HepG2 (cell line): ENCODE measurements at regions not wholly inside any gene's neighbourhood (a gene's known extent, or its start where the extent isn't known, plus 50 kb on each side); places are given as distances from the start of the nearest gene placed in this dataset.

ENCODE experiments used
- CHD4 ChIP-seq: fragments of 200-600 bp; sonication (generic); IDR thresholded peaks from 2 replicates; pipeline ENCODE4 v1.7.0; 2017; ENCODE audit warnings: mild to moderate bottlenecking, low read length, borderline replicate concordance
- ELF3 ChIP-seq: IDR thresholded peaks from 2 replicates; pipeline ENCODE4 v1.6.1; 2016; ENCODE audit warnings: missing genetic modification reagents, missing compliant biosample characterization
- JUNB ChIP-seq: sonication (generic); formaldehyde crosslinking; IDR thresholded peaks from 2 replicates; pipeline ENCODE4 v1.8.0; 2022; ENCODE audit warnings: missing genetic modification reagents, mild to moderate bottlenecking, borderline replicate concordance
- KDM1A ChIP-seq: IDR thresholded peaks from 2 replicates; pipeline ENCODE4 v1.6.1; 2016; ENCODE audit warnings: missing compliant biosample characterization
- MLX ChIP-seq: IDR thresholded peaks from 2 replicates; pipeline ENCODE4 v1.6.1; 2016
- NPAS2 ChIP-seq: sonication (generic); formaldehyde crosslinking; IDR thresholded peaks from 2 replicates; pipeline ENCODE4 v1.8.0; 2022; ENCODE audit warnings: mild to moderate bottlenecking, missing genetic modification reagents, borderline replicate concordance
- SP1 ChIP-seq, 2 experiments: fragments of 450-650 bp in 1 of 2; sonication (generic) in 1 of 2; formaldehyde crosslinking in 1 of 2; IDR thresholded peaks; 2 replicates each; pipeline versions ENCODE4 v1.4.0 to v1.6.1; 2016 to 2020; ENCODE audit warnings: missing genetic modification reagents in 1 of 2
- THAP11 ChIP-seq: IDR thresholded peaks from 2 replicates; pipeline ENCODE4 v1.6.1; 2016; ENCODE audit warnings: missing biosample characterization, missing genetic modification reagents
- ZNF570 ChIP-seq: sonication (generic); formaldehyde crosslinking; IDR thresholded peaks from 2 replicates; pipeline ENCODE4 v1.4.0; 2020; ENCODE audit warnings: mild to moderate bottlenecking, missing genetic modification reagents, borderline replicate concordance
- TF ChIP-seq, protein P1 (sequence below): sonication (generic); formaldehyde crosslinking; IDR thresholded peaks from 2 replicates; pipeline ENCODE4 v1.5.0; 2020; ENCODE audit warnings: missing genetic modification reagents, mild to moderate bottlenecking, borderline replicate concordance
- TF ChIP-seq, protein P2 (sequence below): sonication (generic); formaldehyde crosslinking; IDR thresholded peaks from 2 replicates; pipeline ENCODE4 v1.4.0; 2020; ENCODE audit warnings: missing genetic modification reagents
- TF ChIP-seq, protein P3 (sequence below): sonication (generic); formaldehyde crosslinking; IDR thresholded peaks from 2 replicates; pipeline ENCODE4 v1.8.0; 2022; ENCODE audit warnings: missing genetic modification reagents, mild to moderate bottlenecking, borderline replicate concordance

DNA sequence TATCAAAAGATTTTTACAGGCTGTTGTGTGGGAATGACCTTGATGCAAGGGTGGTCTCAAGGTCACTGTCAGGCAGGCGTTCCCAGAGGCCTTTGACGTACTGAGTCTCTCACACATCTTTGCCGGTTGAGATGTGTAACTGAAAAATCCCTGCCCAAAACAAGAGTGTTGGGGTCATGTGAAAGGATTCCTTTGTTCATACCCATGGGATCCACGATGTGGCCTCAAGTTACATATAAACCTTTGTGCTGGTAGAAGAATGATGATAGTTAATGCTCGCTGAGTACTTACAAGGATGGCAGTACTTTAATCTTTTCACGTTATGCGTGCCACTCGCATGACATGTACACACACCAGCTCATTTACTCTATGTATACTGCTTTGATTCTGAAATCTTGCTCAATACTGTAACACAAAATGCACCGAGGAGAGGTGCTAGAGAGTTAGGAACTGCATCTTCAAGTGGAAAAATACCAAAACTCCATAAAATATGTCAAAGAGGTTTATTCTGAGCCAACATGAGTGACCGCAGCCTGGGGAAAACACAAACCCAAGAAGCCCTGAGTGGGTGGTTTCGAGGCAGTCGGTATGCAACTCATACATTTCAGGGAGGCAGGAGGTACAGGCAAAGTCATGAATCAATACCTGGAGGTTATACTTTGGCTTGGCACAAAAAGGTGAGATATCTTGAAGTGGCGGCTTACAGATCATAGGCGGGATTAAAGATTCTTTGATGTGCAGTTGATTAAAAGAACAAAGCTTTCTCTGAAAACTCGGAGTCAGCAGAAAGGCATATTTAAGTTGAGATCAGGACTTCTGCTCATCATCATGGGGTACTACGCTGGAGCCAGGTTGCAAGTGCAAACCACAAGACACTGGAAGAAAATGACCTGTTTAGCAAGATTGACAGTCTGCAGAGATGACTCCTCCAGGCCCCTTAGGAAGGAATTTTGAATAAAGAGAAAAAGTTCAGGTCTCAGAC, 87.4 kb upstream of the ARHGEF7 start:
- TF ChIP-seq, protein P1, sequence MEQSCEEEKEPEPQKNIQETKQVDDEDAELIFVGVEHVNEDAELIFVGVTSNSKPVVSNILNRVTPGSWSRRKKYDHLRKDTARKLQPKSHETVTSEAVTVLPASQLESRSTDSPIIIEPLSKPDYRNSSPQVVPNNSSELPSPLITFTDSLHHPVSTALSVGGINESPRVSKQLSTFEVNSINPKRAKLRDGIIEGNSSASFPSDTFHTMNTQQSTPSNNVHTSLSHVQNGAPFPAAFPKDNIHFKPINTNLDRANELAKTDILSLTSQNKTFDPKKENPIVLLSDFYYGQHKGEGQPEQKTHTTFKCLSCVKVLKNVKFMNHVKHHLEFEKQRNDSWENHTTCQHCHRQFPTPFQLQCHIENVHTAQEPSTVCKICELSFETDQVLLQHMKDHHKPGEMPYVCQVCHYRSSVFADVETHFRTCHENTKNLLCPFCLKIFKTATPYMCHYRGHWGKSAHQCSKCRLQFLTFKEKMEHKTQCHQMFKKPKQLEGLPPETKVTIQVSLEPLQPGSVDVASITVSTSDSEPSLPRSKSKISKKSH (CRISPR knock-in tag): no peak
- TF ChIP-seq NPAS2 (no peak), ZNF570 (CRISPR knock-in tag) (no peak), SP1 (IDR thresholded peaks at IDR 0.05) (no peak), SP1 (CRISPR knock-in tag; IDR thresholded peaks at IDR 0.05) (no peak), JUNB (CRISPR knock-in tag) (no peak), MLX (CRISPR knock-in tag) (no peak), CHD4 (no peak), THAP11 (no peak), ELF3 (no peak), KDM1A (no peak)
- TF ChIP-seq, protein P2, sequence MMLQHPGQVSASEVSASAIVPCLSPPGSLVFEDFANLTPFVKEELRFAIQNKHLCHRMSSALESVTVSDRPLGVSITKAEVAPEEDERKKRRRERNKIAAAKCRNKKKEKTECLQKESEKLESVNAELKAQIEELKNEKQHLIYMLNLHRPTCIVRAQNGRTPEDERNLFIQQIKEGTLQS (CRISPR knock-in tag): no peak
- TF ChIP-seq, protein P3, sequence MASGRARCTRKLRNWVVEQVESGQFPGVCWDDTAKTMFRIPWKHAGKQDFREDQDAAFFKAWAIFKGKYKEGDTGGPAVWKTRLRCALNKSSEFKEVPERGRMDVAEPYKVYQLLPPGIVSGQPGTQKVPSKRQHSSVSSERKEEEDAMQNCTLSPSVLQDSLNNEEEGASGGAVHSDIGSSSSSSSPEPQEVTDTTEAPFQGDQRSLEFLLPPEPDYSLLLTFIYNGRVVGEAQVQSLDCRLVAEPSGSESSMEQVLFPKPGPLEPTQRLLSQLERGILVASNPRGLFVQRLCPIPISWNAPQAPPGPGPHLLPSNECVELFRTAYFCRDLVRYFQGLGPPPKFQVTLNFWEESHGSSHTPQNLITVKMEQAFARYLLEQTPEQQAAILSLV (CRISPR knock-in tag): no peak
